ENCODE measurements at regions not wholly inside any gene's neighbourhood (a gene's known extent, or its start where the extent isn't known, plus 50 kb on each side); places are given as distances from the start of the nearest gene placed in this dataset.
"Not testable (repeated sequence)": the region's sequence is repeated elsewhere in the genome, so short reads cannot be mapped to it uniquely, and the experiment has no call there.

GRCh38 chr10:118420049-118420448, 77.9 kb upstream of the FAM204A start:
- DNase-seq (ENCODE audit: low read depth in 2 of 2) = not testable (repeated sequence)

DNA sequence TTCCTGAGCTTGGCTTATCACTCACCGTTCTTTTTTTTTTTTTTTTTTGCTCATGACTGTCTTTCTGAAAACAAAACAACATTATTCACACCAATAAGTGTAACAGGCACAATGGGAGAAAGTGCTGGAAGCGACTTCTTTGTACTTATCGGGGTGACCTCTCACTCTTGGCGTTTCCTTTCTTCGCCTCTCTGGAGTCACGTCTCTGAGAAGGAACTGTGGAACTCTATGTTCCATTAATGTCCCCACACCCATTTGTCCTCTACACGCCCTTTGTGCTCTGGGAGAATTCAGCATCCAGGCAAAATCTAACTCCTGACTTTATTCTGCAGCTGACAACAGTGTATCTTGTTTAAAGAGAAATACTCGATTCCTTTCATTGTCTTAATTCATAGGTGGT, 70.8 kb upstream of the FAM204A start:
- no peak for DNase-seq (ENCODE audit: low read depth in 2 of 2)

GRCh38 chr10:118412132-118412760, 70.1 kb upstream of the FAM204A start:
- DNase-seq (ENCODE audit: low read depth in 2 of 2) = no peak

DNA sequence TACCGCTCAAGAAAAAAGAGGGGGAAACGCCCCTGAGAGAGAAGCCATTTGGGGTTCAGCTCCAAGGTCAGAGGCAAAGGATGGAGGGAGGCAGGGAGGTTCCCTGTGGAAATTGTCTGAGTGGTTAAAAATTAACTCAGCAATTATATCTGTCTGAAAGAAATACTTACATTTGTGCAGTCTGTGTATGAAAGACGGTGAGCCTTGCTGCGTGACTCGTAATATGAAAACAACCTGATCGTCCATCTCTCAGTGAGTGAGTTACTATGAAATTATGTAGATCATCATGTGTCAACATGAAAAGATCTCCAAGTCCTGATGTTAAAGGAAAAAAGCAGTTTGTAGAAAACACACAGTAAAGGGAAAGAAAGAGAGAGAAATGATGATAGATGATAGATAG, 67.2 kb upstream of the FAM204A start:
- DNase-seq (ENCODE audit: low read depth in 2 of 2) = no peak

- no peak for DNase-seq (ENCODE audit: low read depth in 2 of 2)
Measured at GRCh38 chr10:118408181-118408580, 66.1 kb upstream of the FAM204A start.

DNA sequence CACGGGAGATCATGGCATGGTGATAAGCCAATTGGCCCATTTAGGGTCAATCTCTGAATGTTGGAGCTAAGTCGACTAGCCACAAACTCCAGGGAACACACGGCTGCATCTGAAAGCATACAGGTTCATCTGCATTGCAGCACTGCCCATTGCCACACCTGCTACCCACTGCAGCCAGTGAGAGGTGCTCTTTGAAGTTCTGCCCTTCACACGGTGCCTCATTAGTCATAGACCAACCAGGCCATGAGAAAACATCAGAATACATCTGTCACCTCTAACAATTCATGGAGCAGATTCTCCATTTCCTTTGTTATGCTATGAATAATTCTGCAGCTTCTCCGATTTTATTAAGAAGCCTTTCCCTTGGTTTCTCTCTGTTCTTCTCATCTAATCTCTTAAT, 65.7 kb upstream of the FAM204A start:
- DNase-seq (ENCODE audit: low read depth in 2 of 2) = no peak

DNA sequence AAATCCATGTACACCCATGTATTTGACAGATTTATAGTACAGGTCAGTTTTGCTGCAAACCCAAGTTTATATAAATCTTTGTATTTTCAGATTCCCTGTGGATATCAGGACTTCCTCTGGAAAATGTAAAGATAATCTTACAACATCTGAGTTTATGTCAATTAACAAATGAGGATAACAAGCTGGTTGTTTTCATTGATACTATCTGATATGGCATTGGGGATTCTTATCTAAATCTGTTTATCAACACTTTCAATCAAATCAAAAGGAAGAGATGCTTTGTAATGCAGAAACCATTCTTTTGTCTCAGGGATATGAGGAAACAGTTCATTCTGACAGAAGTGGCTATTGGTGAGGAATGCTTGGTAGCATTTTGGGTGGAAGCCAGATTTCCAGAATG, 64.9 kb upstream of the FAM204A start:
- no peak for DNase-seq (ENCODE audit: low read depth in 2 of 2)

DNA sequence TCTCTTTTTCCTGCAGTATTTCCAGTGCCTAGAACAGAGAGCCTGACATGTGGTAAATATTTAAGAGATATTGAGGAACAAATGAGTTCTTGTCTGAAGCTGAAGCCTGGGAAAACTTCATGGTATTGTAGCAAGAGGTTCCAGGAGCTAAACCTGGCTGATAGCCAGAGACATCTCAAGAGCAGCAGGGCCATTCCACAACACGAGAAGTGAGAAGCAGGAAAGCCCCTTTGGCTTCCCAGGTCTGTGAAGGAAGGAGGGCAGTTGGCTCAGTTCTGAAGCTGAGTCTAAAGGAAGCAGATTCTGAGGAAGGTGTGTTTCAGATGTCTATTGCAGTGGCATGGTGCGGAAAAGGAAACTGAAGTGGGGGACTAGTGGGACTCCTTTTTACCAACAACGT, 63.8 kb upstream of the FAM204A start:
- DNase-seq (ENCODE audit: low read depth in 2 of 2) = no peak

DNA sequence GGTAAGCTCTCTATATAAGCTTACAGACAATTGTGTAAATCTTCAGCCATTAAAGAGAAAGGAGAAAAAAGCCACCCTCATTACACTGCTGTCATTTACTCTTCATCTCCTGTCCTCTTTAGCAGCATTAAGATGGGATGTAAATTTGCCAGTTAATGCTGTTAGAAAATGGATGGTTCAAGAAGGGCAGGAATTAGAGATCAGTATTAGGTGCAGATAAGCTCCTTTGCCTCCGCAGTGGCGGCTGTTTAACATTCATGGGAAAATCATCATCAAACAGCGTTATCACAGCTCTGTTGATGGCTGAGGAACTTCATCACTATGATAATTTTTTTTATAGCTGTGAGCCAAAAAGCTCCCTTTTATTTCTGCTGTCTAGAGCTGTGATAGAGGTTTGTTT, 61.8 kb upstream of the FAM204A start:
- DNase-seq (ENCODE audit: low read depth in 2 of 2) = no peak

- no peak for DNase-seq (ENCODE audit: low read depth in 2 of 2)
Measured at GRCh38 chr10:118401708-118402193, 59.6 kb upstream of the FAM204A start.

DNA sequence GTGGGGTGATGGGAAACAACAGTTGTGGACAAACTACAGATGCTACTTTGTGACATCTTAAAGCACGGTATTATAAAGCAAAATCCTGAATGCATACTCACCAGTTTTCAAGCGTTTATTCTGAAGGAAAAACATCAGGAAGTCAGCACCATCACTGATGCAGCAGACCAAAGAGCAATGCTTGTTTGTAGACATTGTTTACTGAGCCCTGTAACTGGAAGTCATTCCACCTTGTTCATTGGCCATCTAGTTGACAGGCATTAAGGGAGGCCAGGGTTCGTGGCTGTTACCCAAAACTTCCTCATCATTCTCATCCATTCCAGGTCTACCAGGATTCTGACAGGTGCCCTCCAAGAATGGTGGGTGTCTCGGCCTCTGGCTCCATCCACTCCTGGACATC, 55.3 kb upstream of the FAM204A start:
- DNase-seq (ENCODE audit: low read depth in 2 of 2) = no peak

- DNase-seq (ENCODE audit: low read depth in 2 of 2) = no peak
Measured at GRCh38 chr10:118395947-118396346, 53.8 kb upstream of the FAM204A start.

GRCh38 chr10:118394301-118395200, 52.4 kb upstream of the FAM204A start:
- DNase-seq (ENCODE audit: low read depth in 2 of 2) = no peak

DNA sequence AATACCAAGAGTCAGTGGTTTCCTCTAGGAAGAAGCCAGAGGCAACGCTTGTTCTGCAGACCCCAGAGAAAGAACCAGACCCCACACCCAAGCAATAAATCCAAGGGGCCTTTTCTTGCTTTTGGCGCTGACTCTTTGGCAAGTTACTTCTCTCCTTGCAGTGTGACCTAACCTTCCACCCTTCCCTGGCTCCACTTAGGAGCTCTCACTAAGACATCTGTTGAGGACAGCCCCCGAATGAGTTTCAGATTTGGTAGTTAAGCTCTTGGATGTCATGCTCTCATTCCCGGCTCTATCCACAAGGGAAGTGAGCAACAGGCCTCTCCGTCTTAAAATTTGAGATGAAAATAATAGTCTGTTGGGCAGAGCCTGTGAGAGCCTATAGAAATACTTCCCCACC, 50.6 kb upstream of the FAM204A start:
- no peak for DNase-seq (ENCODE audit: low read depth in 2 of 2)

Data from fibroblast of skin of left biceps (primary cell).